HG02642 (cell line): ENCODE measurements at regions not wholly inside any gene's neighbourhood (a gene's known extent, or its start where the extent isn't known, plus 50 kb on each side); places are given as distances from the start of the nearest gene placed in this dataset.

Source experiments
- ATAC-seq: cut with Tn5 transposase; IDR thresholded peaks from one replicate; pipeline ENCODE4 v1.9.1; 2021; ENCODE audit warnings: mild to moderate bottlenecking; ENCODE audit not compliant: unreplicated experiment, poor library complexity

DNA sequence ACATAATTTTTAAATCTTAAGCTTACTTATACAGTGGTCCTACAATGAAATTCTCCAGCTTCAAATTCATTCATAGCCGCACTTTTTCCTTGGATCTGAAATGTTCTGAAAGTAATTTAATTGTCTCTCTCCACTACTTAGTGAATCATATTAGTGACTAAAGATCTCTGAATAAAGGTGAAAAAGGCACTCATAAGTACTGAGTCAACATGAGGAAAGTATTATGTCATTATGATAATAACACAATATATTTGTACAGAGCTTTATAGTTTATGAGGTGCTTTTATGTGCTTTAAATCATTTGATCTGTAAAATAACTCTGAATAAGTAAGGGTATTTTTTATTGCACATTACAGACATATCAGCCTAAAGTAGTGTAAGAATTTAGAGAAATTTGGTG, 628.2 kb upstream of the SLITRK5 start:
- no peak for ATAC-seq

DNA sequence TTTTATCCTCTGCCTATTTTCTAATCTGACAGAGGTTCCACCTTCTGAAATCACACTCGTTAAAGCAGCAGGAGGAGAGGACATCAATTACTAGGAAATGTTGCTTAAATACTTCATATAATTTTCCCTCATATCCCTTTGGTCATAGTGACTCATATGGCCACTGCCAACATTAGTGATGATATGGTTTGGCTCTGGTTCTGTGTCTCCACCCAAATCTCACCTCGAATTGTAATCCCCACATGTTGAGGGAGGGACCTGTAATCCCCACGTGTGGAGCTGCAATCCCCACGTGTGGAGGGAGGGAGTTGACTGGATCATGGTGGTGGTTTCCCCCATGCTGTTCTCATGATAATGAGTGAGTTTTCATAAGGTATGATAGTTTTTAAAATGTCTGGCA, 618.4 kb upstream of the SLITRK5 start:
- ATAC-seq: no peak

DNA sequence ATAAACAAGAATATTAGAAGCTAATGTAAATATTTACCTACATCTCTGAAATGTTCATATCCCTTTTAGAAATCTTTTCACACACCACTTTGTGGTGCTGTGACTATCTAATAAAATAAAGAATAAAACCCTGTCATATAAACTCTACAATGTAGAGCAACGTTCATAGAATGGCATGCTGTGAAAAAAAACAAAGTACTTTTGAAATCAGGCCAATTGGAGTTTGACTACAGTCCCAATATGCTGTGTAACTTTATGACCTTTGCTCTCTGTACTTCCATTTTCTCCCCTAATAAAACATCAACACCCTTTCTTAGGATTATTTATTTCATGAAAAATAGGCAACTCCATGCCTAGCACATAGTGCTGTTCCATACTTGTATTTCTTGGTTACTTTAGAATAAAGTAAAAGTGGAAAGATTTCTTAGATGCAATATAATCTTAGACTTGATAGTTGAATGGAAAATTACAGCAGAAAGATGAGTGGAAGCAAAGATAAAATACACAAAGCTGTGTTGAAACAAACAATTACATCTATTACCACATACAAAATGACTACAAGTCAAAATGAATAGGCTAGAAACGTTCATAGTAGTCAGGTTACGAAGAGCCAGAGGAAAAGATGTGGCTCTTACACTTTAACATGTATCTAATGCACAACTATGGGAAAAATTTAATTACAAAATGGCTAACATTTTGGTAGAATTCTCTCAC, 613.2 kb upstream of the SLITRK5 start:
- ATAC-seq: no peak

DNA sequence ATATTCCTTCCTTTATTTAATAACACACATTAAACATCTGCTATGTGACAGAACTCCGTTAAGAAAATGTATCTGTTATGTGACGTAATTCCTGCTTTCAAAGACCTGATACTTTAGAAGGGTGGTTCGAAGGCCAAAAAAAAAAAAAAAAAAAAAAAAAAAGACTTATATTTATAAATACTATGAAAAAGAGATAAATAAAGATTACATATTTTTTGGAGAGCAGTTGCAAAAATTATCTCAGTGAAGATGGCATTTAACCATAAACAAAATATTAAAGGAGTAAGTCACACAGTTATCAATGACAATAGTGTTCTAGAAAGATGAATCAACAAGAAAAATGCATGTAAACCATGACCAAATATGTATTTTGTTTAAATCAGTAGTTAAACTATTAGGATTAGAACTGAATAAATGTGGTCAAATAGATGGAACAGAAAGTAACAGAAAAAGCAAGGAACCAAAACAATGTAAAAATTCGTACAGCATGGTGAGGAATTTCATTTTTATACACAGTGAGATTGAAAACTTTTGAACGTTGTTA, 612.3 kb upstream of the SLITRK5 start:
- no peak for ATAC-seq

DNA sequence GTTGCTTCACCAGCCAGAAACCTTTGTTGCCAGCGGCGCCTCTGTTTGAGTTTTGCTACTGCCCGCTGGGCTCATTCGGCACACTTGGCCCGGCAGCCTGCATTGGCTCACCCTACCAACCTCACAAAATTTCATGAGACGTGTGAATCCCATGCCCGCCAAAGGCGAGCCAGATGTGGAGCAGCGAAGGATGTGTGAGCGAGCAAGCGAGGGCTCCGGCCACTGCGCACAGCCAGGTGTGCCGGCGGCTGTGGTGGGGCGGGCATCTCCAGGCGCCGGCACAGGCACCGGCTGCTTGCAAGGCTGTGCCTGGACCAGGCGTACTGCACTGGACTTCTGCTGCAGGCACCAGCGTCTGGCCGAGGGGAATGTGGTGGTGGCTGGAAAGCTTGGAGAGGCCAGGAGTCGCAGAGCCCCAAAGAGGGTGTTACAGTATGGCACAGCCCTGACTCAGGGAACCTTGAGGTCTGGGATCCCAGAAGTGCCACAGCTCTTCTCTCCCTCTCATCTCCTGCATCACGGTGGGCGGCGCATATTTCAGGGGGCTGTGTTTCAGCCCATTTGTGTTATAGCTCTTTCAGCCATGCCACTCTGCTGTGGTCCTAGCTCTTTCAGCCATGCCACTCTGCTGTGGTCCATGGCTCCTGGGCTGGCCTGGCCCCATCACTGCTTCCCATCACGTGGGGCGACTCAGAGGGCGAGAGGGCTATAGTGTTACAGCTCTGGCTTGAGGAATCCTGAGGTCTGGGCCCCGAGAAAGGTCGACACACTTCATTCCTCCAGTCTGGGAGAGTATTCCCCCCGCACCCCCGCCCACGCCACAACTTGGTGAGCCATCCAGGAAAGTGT, 592.0 kb upstream of the SLITRK5 start:
- ATAC-seq: no peak

DNA sequence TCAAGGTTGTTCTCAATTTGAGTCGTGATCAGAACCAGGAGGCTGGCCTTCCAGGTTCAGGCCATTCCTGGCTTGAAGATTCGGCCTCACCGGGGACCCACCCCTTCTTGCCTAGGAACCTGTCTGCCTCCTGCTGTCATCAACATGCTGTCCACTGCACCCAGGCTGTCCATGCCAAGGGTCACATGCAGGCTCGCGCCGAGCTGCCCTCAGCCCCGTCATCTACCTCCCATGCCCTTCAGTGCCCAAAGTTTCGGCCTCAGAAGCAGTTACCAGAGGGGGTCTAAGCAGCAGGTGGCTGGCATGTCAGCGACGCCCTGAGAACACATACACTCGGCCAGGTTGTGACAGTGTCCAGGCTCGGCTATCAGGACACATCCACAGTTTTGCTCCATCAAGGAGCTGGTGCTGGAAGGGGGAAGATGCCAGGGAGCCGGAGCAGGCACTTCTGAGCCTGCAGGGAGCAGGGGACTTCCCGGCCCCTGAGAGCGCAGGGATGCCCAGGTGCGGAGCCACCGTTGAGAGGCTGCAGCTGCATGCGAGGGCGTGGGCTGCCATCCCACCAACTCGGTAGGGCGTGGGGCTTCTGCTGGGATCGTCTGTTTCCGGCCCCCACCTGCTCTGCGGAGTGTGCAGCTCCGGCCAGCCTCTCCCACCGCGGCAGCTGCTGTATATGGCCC, 590.9 kb upstream of the SLITRK5 start:
- ATAC-seq: no peak

DNA sequence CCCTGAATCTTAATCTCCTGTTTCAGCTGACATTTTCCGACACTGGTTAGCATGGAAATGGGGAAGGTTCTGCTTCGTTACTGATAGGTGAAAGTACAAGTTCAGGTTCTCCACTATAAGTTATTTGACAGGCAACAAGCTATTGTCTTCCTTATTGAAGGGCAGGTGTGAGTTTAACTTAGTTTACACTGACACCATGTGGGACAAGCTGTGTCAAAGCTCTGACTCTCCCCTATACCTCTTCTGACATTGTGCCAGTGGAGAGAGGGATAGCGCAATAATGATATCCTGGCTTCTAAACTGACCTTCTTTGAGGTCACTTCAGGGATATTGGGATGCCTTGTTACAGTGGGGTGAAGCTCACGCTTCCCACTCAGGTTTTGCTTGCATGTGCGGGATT, 587.0 kb upstream of the SLITRK5 start:
- ATAC-seq: no peak

DNA sequence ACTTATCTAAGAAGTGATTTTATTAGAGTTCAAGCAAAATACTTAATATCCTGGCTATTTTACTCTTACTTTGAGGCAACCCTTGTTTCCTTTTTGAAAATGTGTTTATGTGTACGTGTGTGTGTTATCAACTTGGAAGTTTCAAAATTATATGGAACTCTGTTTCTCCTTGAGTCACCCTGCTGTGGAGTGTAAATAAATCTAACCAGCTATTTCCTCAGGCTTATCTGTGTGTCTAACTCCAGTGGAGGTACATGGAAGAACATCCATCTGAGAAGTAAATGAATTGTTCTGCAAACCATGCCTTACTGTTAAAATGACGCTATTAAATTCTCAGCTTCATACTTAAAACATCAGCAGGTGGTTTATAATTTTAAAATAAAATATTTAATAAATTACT, 583.4 kb upstream of the SLITRK5 start:
- ATAC-seq: no peak

DNA sequence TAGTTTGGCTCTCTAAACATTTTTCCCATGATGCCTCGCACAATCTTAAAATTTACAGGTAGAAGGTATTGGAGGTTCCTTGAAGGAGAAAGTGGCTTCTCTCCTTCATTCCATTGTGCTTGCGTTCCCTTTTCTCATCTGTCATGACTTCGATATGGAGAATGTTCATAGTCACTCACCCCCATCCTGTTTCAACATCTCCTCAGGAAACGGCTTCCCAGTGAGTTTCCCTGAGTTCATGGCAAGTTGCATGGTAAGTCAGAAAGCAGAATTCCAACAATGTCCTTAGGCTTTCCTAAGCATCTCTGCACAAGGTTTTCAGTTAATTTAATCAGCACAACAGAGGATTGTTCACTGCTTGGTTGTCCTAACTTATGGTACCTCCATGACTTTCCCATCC, 581.8 kb upstream of the SLITRK5 start:
- no peak for ATAC-seq

DNA sequence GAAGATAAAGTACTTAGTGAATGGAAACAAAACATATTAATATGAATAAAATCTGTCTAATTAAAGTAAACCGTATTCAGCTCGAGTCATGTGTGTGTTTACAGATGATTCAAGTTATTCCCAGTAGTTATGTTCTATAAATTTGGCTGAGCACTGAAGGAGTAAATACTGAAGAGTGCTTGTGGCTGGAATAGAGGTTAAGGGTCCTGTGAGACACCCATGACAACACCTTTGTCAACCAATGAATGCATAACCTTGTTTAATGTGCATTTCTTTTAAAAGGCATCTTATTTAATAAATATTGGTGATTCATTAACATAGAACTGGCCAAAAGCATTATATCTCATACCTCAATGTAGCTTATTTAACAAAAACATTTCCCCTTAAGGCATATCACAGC, 577.8 kb upstream of the SLITRK5 start:
- ATAC-seq: no peak

DNA sequence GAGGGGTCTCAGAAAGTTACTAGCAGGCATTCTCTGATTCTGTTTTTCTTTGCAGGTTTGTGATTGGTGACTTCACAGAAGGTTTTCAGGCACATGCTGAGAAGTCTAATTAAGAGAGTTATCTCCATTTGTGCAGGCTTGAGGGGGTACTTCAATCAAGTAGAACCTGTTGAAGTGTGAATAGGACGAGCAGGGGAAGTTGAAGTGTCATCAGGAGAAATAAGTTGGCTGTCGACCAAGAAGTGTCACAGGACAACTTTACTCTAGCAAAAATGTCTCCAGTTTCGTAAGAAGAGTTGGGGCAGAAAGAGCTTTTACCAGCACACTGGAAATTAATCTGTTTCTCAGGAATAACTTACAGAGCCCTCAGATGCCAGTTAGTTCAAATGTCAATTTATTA, 576.5 kb upstream of the SLITRK5 start:
- ATAC-seq: no peak

DNA sequence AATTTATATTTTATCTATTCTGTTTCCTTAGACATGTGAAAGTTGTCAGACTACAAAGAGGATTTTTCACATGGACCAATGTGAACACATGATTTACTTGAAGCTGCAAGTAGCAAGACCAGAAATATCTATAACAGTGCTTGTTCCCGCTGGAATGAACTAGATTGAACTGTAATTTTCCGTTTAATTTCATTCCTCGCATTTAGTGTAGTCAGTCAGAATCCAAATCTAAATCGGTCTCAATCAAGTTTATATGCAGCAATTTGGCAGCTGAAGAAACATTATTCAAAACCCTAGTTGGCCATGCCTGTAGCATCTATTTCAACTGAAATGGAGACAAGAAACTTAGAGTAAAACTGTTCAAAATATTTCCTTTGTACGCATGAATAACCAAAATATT, 570.7 kb upstream of the SLITRK5 start:
- no peak for ATAC-seq

DNA sequence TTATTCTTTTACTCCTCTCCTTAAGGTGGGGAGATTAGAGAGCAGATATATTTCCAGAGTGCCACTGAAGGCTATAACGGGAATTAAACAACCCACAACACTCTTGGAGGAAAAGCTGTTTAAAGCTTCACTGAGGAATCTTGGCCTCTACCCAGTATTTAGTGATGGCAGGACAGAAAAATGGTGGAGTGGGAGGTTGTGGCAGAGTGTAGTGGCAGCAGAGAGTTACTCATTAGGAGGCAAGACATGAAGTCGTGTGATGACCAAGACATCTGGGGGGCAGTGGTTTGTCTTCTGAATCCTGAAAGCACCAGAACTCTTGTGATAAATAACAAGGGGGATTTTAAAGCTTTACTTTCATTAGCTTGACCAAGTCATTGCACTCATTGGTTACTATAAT, 563.5 kb upstream of the SLITRK5 start:
- no peak for ATAC-seq

DNA sequence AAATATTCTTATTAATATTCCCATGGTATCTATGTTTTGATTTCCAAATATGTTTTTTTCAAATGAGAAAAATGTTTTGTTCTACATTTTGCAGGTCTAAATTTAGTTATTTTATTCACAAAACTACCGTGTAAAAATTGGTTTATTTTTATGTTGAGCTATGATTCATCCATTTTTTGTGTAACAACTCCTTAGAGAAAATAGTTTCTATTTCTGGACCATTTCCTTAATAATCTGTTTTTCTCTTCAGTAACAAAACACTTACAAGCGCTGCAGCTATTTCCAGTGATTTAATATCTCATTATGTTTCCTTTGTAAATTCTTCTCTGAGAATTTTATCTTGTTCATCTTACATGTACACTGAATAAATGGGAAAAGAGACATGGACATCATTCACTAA, 550.7 kb upstream of the SLITRK5 start:
- ATAC-seq: no peak

DNA sequence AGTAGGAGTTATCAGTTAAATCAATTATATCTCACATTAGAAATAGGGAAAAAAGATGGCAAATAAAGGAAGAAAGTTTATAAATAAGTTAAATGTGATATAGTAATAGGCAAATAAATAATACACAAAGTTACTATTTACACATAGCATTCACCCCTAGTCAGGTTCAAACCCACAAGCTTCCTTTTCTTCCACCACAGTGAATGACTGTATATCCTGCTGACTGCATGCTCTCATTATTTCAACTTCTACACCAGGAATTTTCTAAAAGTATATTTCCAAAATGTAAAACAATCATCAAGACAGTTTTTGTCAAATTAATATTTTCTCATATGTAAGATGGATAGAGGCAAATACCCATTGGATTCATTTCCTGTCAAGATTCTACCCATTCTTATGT, 548.6 kb upstream of the SLITRK5 start:
- ATAC-seq: no peak

DNA sequence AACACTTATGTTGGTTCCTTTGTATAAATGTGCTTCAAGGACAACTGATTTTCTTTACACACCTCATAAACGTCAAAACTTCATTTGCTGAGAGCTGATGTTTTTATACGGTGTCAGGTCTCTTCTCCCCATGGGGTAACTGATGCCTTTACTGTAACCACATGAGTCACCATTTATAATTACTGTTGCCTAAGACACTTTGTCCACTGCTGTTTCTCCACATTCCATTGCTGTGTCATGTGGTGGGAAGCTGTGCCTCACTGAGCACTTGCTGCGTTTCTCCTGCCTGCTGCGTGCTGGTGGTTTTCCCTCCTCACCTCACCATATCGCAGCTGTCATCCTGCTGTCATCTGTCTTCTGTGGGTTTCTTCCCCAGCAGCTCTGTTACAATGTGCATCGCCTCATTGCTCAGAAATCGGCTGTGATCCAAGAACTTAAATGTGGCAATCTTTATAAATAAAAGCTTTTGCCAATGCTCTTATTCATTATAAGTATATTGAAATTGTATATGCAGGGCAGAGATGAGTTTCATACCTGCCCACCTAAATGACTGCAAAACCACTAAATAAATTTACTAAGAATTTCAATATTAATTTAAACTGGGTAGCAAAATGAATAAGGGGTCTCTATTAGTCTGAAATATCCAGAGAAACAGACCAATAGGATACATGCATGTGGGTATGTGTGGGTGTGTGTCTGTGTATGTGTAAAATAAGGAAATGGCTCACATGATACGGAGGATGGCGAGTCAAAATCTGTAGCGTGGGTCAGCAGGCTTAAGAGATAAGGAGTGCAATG, 547.0 kb upstream of the SLITRK5 start:
- ATAC-seq: no peak

DNA sequence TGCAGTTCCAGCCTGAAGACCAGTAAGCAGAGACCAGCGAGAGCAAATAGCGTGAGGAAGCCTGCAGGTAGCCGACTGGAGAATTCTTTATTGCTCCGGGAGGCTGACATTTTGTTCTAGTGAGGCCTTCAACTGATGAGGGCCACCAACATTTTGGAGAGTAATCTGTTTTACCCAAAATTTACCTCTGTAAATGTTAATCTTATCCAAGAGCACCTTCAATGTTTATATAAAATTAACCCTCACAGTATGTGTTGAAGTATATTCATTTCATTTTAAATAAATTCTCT, 546.4 kb upstream of the SLITRK5 start:
- no peak for ATAC-seq

DNA sequence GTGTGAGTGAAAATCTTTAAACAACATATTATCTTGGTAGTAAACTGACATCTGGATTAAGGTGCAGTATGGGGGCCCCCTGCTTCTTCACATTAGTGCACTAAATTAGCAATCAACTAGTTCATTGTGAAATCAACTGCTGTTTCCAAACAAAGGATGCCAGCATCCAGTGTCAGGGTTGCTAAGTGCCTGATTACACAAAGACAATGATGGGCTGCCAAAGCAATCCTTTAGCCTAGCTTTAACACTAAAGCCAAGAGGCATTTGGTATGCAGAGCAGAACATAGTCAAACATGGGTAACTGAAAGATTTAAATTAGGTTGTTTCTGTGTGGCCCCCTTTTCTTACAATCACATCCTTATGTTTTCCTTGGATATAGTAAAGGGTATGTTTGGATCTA, 543.1 kb upstream of the SLITRK5 start:
- no peak for ATAC-seq

DNA sequence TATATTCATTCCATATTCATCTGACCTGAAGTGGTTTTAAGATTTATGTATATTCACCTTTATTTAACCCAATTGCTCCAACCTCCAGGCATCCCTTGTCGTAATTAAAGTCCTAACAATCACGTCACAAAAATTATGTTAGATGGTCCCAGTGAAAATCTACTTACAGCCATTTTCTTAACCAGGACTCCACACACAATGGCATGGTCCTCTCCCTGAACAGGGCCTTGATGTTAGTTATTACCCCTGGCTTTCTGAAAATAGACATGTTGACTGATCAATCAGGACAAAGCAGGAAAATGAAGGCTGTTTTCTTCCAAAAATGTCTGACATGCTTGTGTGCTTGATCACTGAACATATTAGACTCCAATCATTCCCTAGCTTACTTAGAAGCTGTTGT, 542.7 kb upstream of the SLITRK5 start:
- ATAC-seq: no peak

DNA sequence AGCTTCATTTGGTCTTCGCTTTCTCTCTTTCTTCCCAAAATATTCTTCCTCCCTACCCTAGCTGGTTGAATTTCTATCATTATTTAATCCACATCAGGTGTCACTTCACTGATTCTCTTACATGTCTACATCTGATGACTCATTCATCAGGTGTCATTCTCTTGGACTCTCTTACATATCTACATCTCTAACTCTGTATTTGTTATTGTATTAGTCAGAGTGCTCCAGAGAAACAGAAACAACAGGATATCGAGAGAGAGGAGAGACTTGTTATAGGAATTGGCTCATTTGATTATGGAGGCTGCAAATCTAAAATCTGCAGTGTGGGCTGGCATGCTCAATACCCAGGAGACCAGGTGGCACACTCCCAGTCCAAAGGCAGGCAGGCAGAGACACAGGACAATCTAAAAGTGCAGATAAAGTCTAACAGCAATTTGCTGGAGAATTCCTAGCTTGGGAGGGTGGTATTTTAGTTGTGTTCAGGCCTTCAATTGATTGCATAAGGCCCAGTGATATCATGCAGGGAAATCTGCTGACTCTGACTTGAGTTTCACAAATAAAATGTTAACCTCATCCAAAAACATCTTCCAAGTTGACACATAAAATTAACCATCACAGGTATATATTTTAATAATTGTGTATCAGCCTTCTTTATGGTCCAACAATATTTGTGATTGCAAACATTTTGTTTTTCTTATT, 541.4 kb upstream of the SLITRK5 start:
- ATAC-seq: no peak
